Neuronal stem cell (in vitro differentiated cells): ENCODE measurements at regions not wholly inside any gene's neighbourhood (a gene's known extent, or its start where the extent isn't known, plus 50 kb on each side); places are given as distances from the start of the nearest gene placed in this dataset.

Source experiments
- DNase-seq: peaks from one replicate; pipeline ENCODE4 v3.0.0-alpha.2; 2013; ENCODE audit warnings: low spot score
- H2AFZ ChIP-seq: one replicate; pipeline ENCODE4 v1.6.1; 2013; ENCODE audit warnings: mild to moderate bottlenecking, low read length, inconsistent platforms
- H2AK5ac ChIP-seq: 2 replicates; pipeline ENCODE4 v1.6.1; 2013; ENCODE audit warnings: low read depth, mild to moderate bottlenecking, inconsistent platforms, low read length, moderate library complexity, mixed read lengths
- H2BK120ac ChIP-seq: 2 replicates; pipeline ENCODE4 v1.6.1; 2013; ENCODE audit warnings: low read depth, mild to moderate bottlenecking, inconsistent platforms, low read length, moderate library complexity, mixed read lengths
- H2BK12ac ChIP-seq: one replicate; pipeline ENCODE4 v1.6.1; 2013; ENCODE audit warnings: low read length, inconsistent platforms
- H2BK15ac ChIP-seq: 2 replicates; pipeline ENCODE4 v1.6.1; 2013; ENCODE audit warnings: mild to moderate bottlenecking, low read length, inconsistent platforms, mixed read lengths
- H2BK5ac ChIP-seq: one replicate; pipeline ENCODE4 v1.6.1; 2013; ENCODE audit warnings: inconsistent platforms, mild to moderate bottlenecking, low read length, moderate library complexity
- H3K14ac ChIP-seq: one replicate; pipeline ENCODE4 v1.6.1; 2013; ENCODE audit warnings: low read length, inconsistent platforms
- H3K18ac ChIP-seq: 2 replicates; pipeline ENCODE4 v1.6.1; 2013; ENCODE audit warnings: low read length, inconsistent platforms
- H3K23ac ChIP-seq: 2 replicates; pipeline ENCODE4 v1.6.1; 2013; ENCODE audit warnings: low read depth, mild to moderate bottlenecking, mixed read lengths, low read length, inconsistent platforms; ENCODE audit not compliant: poor library complexity
- H3K27ac ChIP-seq: replicated peaks from 3 replicates; pipeline ENCODE4 v1.5.1; 2013; ENCODE audit warnings: low read length, inconsistent platforms
- H3K27me3 ChIP-seq, 3 experiments: 2 replicates each; pipeline ENCODE4 v1.6.1; 2013; ENCODE audit warnings: low read length in 3 of 3, mild to moderate bottlenecking in 2 of 3, inconsistent platforms in 1 of 3, low read depth in 1 of 3, mixed read lengths in 1 of 3, moderate library complexity in 1 of 3; ENCODE audit not compliant: control insufficient read depth in 3 of 3, insufficient read depth in 3 of 3
- H3K36me3 ChIP-seq, 2 donors: replicated peaks in 1 of 2; 2 replicates each; pipeline ENCODE4 v1.6.1; 2013; ENCODE audit warnings: low read length in 2 of 2; ENCODE audit not compliant: control insufficient read depth in 2 of 2, insufficient read depth in 2 of 2
- H3K4ac ChIP-seq: 2 replicates; pipeline ENCODE4 v1.6.1; 2013; ENCODE audit warnings: inconsistent platforms, mild to moderate bottlenecking, low read length, moderate library complexity
- H3K4me1 ChIP-seq, 2 donors: 1 replicate in 1 of 2; 2 replicates in 1 of 2; pipeline ENCODE4 v1.6.1; 2013; ENCODE audit warnings: low read length in 2 of 2, low read depth in 1 of 2; ENCODE audit not compliant: control insufficient read depth in 2 of 2, insufficient read depth in 1 of 2
- H3K4me2 ChIP-seq: one replicate; pipeline ENCODE4 v1.6.1; 2013; ENCODE audit warnings: mild to moderate bottlenecking, low read length, inconsistent platforms; ENCODE audit not compliant: insufficient read depth, poor library complexity, severe bottlenecking
- H3K4me3 ChIP-seq, 2 donors: 2 replicates each; pipeline ENCODE4 v1.5.1; 2013; ENCODE audit warnings: low read length in 2 of 2, mild to moderate bottlenecking in 2 of 2, inconsistent platforms in 1 of 2, moderate library complexity in 1 of 2
- H3K79me1 ChIP-seq: one replicate; pipeline ENCODE4 v1.6.1; 2013; ENCODE audit warnings: low read depth, mild to moderate bottlenecking, inconsistent platforms, low read length, moderate library complexity
- H3K9ac ChIP-seq: one replicate; pipeline ENCODE4 v1.6.1; 2013; ENCODE audit warnings: mild to moderate bottlenecking, low read depth, low read length, inconsistent platforms; ENCODE audit not compliant: poor library complexity
- H3K9me3 ChIP-seq, 2 donors: replicated peaks in 1 of 2; 2 replicates each; pipeline versions ENCODE3 to v1.6.1; 2013; ENCODE audit warnings: low read length in 2 of 2, mild to moderate bottlenecking in 2 of 2, inconsistent platforms in 1 of 2, low read depth in 1 of 2, mixed read lengths in 1 of 2, moderate library complexity in 1 of 2; ENCODE audit not compliant: control insufficient read depth in 2 of 2, insufficient read depth in 1 of 2
- H4K8ac ChIP-seq: one replicate; pipeline ENCODE4 v1.6.1; 2013; ENCODE audit warnings: low read depth, mild to moderate bottlenecking, inconsistent platforms, low read length, moderate library complexity
- H4K91ac ChIP-seq: one replicate; pipeline ENCODE4 v1.6.1; 2013; ENCODE audit warnings: low read length, low read depth, mild to moderate bottlenecking, inconsistent platforms; ENCODE audit not compliant: poor library complexity
- WGBS, 2 donors: extraction: QIAGEN DNeasy Blood & Tissue Kit; methylation state at CpG; one replicate each; pipeline ENCODE4 v1.1.7; 2013; ENCODE audit warnings: missing lambda C conversion rate in 2 of 2, mixed read lengths in 1 of 2; ENCODE audit not compliant: insufficient read length in 2 of 2, insufficient replicate concordance in 1 of 2; ENCODE audit errors: extremely low coverage in 2 of 2; 5-methylcytosine and 5-hydroxymethylcytosine counted together

DNA sequence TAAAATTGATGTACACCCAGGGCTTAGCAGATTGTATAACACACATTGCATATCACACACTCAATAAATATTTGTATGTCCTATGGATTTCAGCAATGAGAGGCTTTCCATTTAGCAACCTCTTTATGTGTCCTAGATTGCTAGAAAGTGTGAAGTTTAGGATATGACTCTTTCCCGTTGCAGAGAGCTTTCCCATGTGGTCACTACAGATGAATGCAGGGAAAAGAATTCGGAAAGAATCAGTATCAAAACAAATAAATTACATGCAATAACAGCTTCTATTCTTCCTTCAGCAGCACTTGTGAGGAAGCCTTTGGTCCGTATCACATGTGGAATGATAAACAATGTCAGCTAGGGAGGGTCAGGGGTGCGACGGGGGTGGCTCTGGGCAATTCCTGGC lies 870.1 kb downstream of the C6orf118 start:
- no peak overlapping the region for H3K4me2 ChIP-seq
- H2AK5ac ChIP-seq = no peak overlapping the region
- no peak overlapping the region for H4K91ac ChIP-seq
- no peak overlapping the region for H3K4ac ChIP-seq
- no peak overlapping the region for H2AFZ ChIP-seq
- no peak overlapping the region for H3K18ac ChIP-seq
- no peak overlapping the region for H3K4me3 ChIP-seq
- no peak overlapping the region for H3K23ac ChIP-seq
- H2BK12ac ChIP-seq = no peak overlapping the region
- H4K8ac ChIP-seq = no peak overlapping the region
- no peak overlapping the region for H2BK15ac ChIP-seq
- no peak overlapping the region for H2BK120ac ChIP-seq
- H3K9ac ChIP-seq = no peak overlapping the region
- H3K14ac ChIP-seq = no peak overlapping the region
- H3K9me3 ChIP-seq = peaks cover 3 to 8% of the 10 kb centered on the region in 2 donors
- H2BK5ac ChIP-seq = no peak overlapping the region
- DNase-seq = no peak
- WGBS, 2 donors = no CpG with 5 or more reads among the region's 5 CpGs
- H3K4me1 ChIP-seq = peaks cover 0 to 2% of the 10 kb centered on the region in 2 donors
- H3K27me3 ChIP-seq = no peaks in the 10 kb centered on the region
- H3K27ac ChIP-seq = no peak overlapping the region
- no peaks in the 10 kb centered on the region for H3K79me1 ChIP-seq
- no peaks in the 10 kb centered on the region for H3K36me3 ChIP-seq

DNA sequence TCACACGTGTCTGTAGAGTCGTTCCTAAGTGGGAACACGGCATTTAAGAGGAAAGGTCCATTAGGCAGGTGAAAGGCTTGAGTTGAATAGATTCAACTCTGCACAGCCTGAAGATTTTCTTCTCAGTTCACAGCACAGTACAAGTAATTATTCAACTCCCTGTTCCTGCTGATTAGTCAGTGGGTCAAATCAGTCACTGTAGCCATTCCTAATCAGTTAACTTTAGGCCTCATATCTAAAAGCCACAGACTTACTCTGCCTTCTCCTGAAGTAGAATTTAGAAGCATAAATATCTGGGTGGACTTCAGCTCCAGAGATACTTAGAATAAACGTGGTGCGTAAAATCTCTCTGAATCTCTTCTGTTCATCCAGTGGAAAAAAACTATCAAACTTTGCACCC lies 872.4 kb downstream of the C6orf118 start:
- Histone ChIP-seq H3K4me3 (no peak overlapping the region), H2BK120ac (no peak overlapping the region), H3K4me1 (peaks cover 0 to 2% of the 10 kb centered on the region in 2 donors), H3K4me2 (no peak overlapping the region), H3K27ac (no peak overlapping the region), H2BK5ac (no peak overlapping the region), H3K18ac (no peak overlapping the region), H3K27me3 (no peaks in the 10 kb centered on the region), H3K36me3 (no peaks in the 10 kb centered on the region), H3K9me3 (no peaks in the 10 kb centered on the region), H4K91ac (no peak overlapping the region), H4K8ac (no peak overlapping the region), H2AK5ac (no peak overlapping the region), H2BK12ac (no peak overlapping the region), H3K79me1 (no peaks in the 10 kb centered on the region), H3K14ac (no peak overlapping the region), H2BK15ac (no peak overlapping the region), H2AFZ (peak overlapping the region; percentile 30), H3K4ac (no peak overlapping the region), H3K23ac (no peak overlapping the region), H3K9ac (no peak overlapping the region)
- no peak for DNase-seq
- no CpG with 5 or more reads among the region's 5 CpGs for WGBS, 2 donors

DNA sequence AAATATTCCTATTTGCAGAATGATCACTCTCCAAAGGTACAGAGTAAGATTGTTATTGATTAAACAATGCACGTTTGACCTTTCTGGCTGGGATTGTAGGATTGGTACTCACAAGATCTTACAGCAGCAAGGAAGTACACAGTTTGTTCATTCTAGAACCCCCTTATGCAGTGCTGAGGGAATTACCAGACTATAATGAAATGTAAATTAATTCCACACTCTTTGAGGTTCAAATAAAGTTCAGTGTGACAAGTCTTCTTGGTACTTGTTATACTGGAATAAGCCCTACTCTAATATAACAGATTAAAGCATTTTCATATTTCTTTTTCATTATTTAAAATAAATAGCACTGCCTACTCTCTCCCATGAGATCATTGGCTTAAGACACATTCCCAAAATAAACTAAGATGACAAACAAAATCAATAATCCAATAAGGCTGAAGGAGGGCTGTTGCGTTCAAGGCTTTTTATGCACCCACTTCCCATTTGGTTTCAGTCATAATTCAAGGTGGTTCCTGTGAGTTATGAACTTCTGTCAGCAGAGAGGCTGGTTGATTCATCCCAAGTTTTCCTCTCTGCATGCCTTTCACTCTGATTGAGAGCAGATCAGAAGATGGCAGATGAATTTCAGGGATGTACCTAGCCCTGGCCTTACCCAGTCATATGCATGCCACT lies 881.5 kb downstream of the C6orf118 start:
- Histone ChIP-seq H4K8ac (no peak overlapping the region), H2BK12ac (no peak overlapping the region), H2BK120ac (no peak overlapping the region), H3K27me3 (no peaks in the 10 kb centered on the region), H3K9me3 (peaks cover 4 to 15% of the 10 kb centered on the region in 2 donors), H3K36me3 (no peaks in the 10 kb centered on the region), H3K79me1 (no peaks in the 10 kb centered on the region), H3K9ac (no peak overlapping the region), H2AFZ (no peak overlapping the region), H2BK5ac (no peak overlapping the region), H3K14ac (no peak overlapping the region), H2BK15ac (no peak overlapping the region), H2AK5ac (no peak overlapping the region), H3K4ac (no peak overlapping the region), H3K4me1 (peaks cover 0 to 5% of the 10 kb centered on the region in 2 donors), H3K18ac (no peak overlapping the region), H3K27ac (no peak overlapping the region), H4K91ac (no peak overlapping the region), H3K4me2 (no peak overlapping the region), H3K4me3 (no peak overlapping the region), H3K23ac (no peak overlapping the region)
- no CpG with 5 or more reads among the region's 2 CpGs for WGBS, 2 donors
- no peak for DNase-seq

DNA sequence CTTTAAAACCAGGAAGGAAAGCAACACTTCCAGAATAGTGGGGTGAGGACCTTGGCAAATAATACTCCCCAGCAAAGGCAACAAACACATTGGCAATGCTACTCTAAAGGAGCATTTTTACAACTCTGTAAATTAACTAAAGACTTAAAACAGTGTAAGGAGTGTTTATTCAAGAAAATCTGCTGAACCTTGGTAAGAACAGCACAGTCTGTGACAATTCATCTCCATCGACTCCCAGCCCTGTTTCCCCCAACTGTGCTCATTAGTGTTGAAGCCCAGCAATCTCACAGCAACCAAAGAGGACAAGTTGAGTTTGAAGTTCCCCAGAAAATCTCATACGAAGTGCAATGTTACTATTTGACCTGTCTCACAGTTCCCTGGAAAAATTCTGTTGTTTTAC lies 884.9 kb downstream of the C6orf118 start:
- Histone ChIP-seq H4K8ac (no peak overlapping the region), H2BK5ac (no peak overlapping the region), H3K18ac (no peak overlapping the region), H3K23ac (no peak overlapping the region), H3K27ac (no peak overlapping the region), H3K36me3 (no peaks in the 10 kb centered on the region), H2BK120ac (no peak overlapping the region), H4K91ac (no peak overlapping the region), H3K4me1 (peaks cover 0 to 5% of the 10 kb centered on the region in 2 donors), H3K79me1 (no peaks in the 10 kb centered on the region), H2BK15ac (no peak overlapping the region), H3K4me2 (no peak overlapping the region), H3K4me3 (no peak overlapping the region), H2AK5ac (no peak overlapping the region), H3K27me3 (no peaks in the 10 kb centered on the region), H3K9me3 (peaks cover 12 to 31% of the 10 kb centered on the region in 2 donors), H2BK12ac (no peak overlapping the region), H2AFZ (no peak overlapping the region), H3K14ac (no peak overlapping the region), H3K9ac (no peak overlapping the region), H3K4ac (no peak overlapping the region)
- DNase-seq = no peak
- WGBS, 2 donors = no CpG with 5 or more reads among the region's 2 CpGs
